ENCODE measurements at regions not wholly inside any gene's neighbourhood (a gene's known extent, or its start where the extent isn't known, plus 50 kb on each side); places are given as distances from the start of the nearest gene placed in this dataset.

- H3K9me3 ChIP-seq (ENCODE audit: insufficient read depth, low read length) = no peaks in the 10 kb centered on the region
- H3K27me3 ChIP-seq (ENCODE audit: insufficient read depth, insufficient read length) = no peaks in the 10 kb centered on the region
- TF ChIP-seq ZNF274 (IDR thresholded peaks at IDR 0.05; ENCODE audit: low read depth, low read length) (no peak), SUZ12 (IDR thresholded peaks at IDR 0.05; ENCODE audit: extremely low read depth, insufficient read depth, insufficient read length) (no peak), YY1 (IDR thresholded peaks at IDR 0.05; ENCODE audit: insufficient read depth, insufficient read length) (no peak)
- no peak for DNase-seq (ENCODE audit: low read depth, low spot score)
- H3K4me3 ChIP-seq (ENCODE audit: insufficient read length, low read depth) = no peak overlapping the region
- H3K4me1 ChIP-seq (ENCODE audit: insufficient read depth, insufficient read length) = no peaks in the 10 kb centered on the region
- H3K9ac ChIP-seq (ENCODE audit: insufficient read length, low read depth) = no peak overlapping the region
- H3K36me3 ChIP-seq (ENCODE audit: insufficient read depth, insufficient read length, low read length) = no peaks in the 10 kb centered on the region
Observed at GRCh38 chr4:10740251-10740650, 55.7 kb upstream of the CLNK start.

GRCh38 chr4:10738826-10739489, 54.4 kb upstream of the CLNK start:
- Histone ChIP-seq H3K9me3 (ENCODE audit: insufficient read depth, low read length) (no peaks in the 10 kb centered on the region), H3K9ac (ENCODE audit: insufficient read length, low read depth) (no peak overlapping the region), H3K27me3 (ENCODE audit: insufficient read depth, insufficient read length) (no peaks in the 10 kb centered on the region), H3K4me3 (ENCODE audit: insufficient read length, low read depth) (no peak overlapping the region), H3K4me1 (ENCODE audit: insufficient read depth, insufficient read length) (no peaks in the 10 kb centered on the region), H3K36me3 (ENCODE audit: insufficient read depth, insufficient read length, low read length) (no peaks in the 10 kb centered on the region)
- no peak for TF ChIP-seq SUZ12 (IDR thresholded peaks at IDR 0.05; ENCODE audit: extremely low read depth, insufficient read depth, insufficient read length)
- no peak for TF ChIP-seq ZNF274 (IDR thresholded peaks at IDR 0.05; ENCODE audit: low read depth, low read length)
- TF ChIP-seq YY1 (IDR thresholded peaks at IDR 0.05; ENCODE audit: insufficient read depth, insufficient read length) = no peak
- no peak for DNase-seq (ENCODE audit: low read depth, low spot score)

GRCh38 chr4:10737337-10737736, 52.8 kb upstream of the CLNK start:
- Histone ChIP-seq H3K4me1 (ENCODE audit: insufficient read depth, insufficient read length) (no peaks in the 10 kb centered on the region), H3K27me3 (ENCODE audit: insufficient read depth, insufficient read length) (no peaks in the 10 kb centered on the region), H3K9ac (ENCODE audit: insufficient read length, low read depth) (no peak overlapping the region), H3K4me3 (ENCODE audit: insufficient read length, low read depth) (no peak overlapping the region), H3K9me3 (ENCODE audit: insufficient read depth, low read length) (no peaks in the 10 kb centered on the region), H3K36me3 (ENCODE audit: insufficient read depth, insufficient read length, low read length) (no peaks in the 10 kb centered on the region)
- no peak for DNase-seq (ENCODE audit: low read depth, low spot score)
- TF ChIP-seq ZNF274 (IDR thresholded peaks at IDR 0.05; ENCODE audit: low read depth, low read length) = no peak
- TF ChIP-seq YY1 (IDR thresholded peaks at IDR 0.05; ENCODE audit: insufficient read depth, insufficient read length) = no peak
- TF ChIP-seq SUZ12 (IDR thresholded peaks at IDR 0.05; ENCODE audit: extremely low read depth, insufficient read depth, insufficient read length) = no peak

- TF ChIP-seq ZNF274 (IDR thresholded peaks at IDR 0.05; ENCODE audit: low read depth, low read length) = no peak
- TF ChIP-seq SUZ12 (IDR thresholded peaks at IDR 0.05; ENCODE audit: extremely low read depth, insufficient read depth, insufficient read length) = no peak
- TF ChIP-seq YY1 (IDR thresholded peaks at IDR 0.05; ENCODE audit: insufficient read depth, insufficient read length) = no peak
- DNase-seq (ENCODE audit: low read depth, low spot score) = no peak
- Histone ChIP-seq H3K4me1 (ENCODE audit: insufficient read depth, insufficient read length) (no peaks in the 10 kb centered on the region), H3K9me3 (ENCODE audit: insufficient read depth, low read length) (no peaks in the 10 kb centered on the region), H3K4me3 (ENCODE audit: insufficient read length, low read depth) (no peak overlapping the region), H3K9ac (ENCODE audit: insufficient read length, low read depth) (no peak overlapping the region), H3K36me3 (ENCODE audit: insufficient read depth, insufficient read length, low read length) (no peaks in the 10 kb centered on the region), H3K27me3 (ENCODE audit: insufficient read depth, insufficient read length) (no peaks in the 10 kb centered on the region)
Observed at GRCh38 chr4:10736895-10737294, 52.3 kb upstream of the CLNK start.

GRCh38 chr4:10736266-10736665, 51.7 kb upstream of the CLNK start:
- H3K27me3 ChIP-seq (ENCODE audit: insufficient read depth, insufficient read length) = no peaks in the 10 kb centered on the region
- no peak for TF ChIP-seq ZNF274 (IDR thresholded peaks at IDR 0.05; ENCODE audit: low read depth, low read length)
- TF ChIP-seq SUZ12 (IDR thresholded peaks at IDR 0.05; ENCODE audit: extremely low read depth, insufficient read depth, insufficient read length) = no peak
- no peak for TF ChIP-seq YY1 (IDR thresholded peaks at IDR 0.05; ENCODE audit: insufficient read depth, insufficient read length)
- no peaks in the 10 kb centered on the region for H3K36me3 ChIP-seq (ENCODE audit: insufficient read depth, insufficient read length, low read length)
- H3K9me3 ChIP-seq (ENCODE audit: insufficient read depth, low read length) = no peaks in the 10 kb centered on the region
- DNase-seq (ENCODE audit: low read depth, low spot score) = no peak
- no peaks in the 10 kb centered on the region for H3K4me1 ChIP-seq (ENCODE audit: insufficient read depth, insufficient read length)
- no peak overlapping the region for H3K4me3 ChIP-seq (ENCODE audit: insufficient read length, low read depth)
- no peak overlapping the region for H3K9ac ChIP-seq (ENCODE audit: insufficient read length, low read depth)

GRCh38 chr4:10734697-10735096, 50.1 kb upstream of the CLNK start:
- no peak for TF ChIP-seq ZNF274 (IDR thresholded peaks at IDR 0.05; ENCODE audit: low read depth, low read length)
- no peak for TF ChIP-seq YY1 (IDR thresholded peaks at IDR 0.05; ENCODE audit: insufficient read depth, insufficient read length)
- TF ChIP-seq SUZ12 (IDR thresholded peaks at IDR 0.05; ENCODE audit: extremely low read depth, insufficient read depth, insufficient read length) = no peak
- no peak overlapping the region for H3K4me3 ChIP-seq (ENCODE audit: insufficient read length, low read depth)
- H3K4me1 ChIP-seq (ENCODE audit: insufficient read depth, insufficient read length) = no peaks in the 10 kb centered on the region
- H3K9ac ChIP-seq (ENCODE audit: insufficient read length, low read depth) = no peak overlapping the region
- no peak for DNase-seq (ENCODE audit: low read depth, low spot score)
- no peaks in the 10 kb centered on the region for H3K27me3 ChIP-seq (ENCODE audit: insufficient read depth, insufficient read length)
- H3K36me3 ChIP-seq (ENCODE audit: insufficient read depth, insufficient read length, low read length) = no peaks in the 10 kb centered on the region
- H3K9me3 ChIP-seq (ENCODE audit: insufficient read depth, low read length) = no peaks in the 10 kb centered on the region

Data from NT2/D1 (cell line).